Body of pancreas (tissue), 4 donors: ENCODE measurements at regions not wholly inside any gene's neighbourhood (a gene's known extent, or its start where the extent isn't known, plus 50 kb on each side); places are given as distances from the start of the nearest gene placed in this dataset.

Experiments used
- POLR2A ChIP-seq, 3 donors: fragments of 450-650 bp; IDR thresholded peaks; one replicate each; pipeline ENCODE4 v1.6.1; 2016; ENCODE audit warnings: antibody characterized with exemption in 3 of 3, mild to moderate bottlenecking in 2 of 3
- TF ChIP-seq, protein P1 (sequence below), 7 experiments: fragments of 450-650 bp in 4 of 7; fragments of 200-600 bp in 3 of 7; sonication (generic) in 3 of 7; IDR thresholded peaks; one replicate each; pipeline ENCODE4 v1.5.1; 2016 to 2019; ENCODE audit warnings: antibody characterized with exemption in 7 of 7

DNA sequence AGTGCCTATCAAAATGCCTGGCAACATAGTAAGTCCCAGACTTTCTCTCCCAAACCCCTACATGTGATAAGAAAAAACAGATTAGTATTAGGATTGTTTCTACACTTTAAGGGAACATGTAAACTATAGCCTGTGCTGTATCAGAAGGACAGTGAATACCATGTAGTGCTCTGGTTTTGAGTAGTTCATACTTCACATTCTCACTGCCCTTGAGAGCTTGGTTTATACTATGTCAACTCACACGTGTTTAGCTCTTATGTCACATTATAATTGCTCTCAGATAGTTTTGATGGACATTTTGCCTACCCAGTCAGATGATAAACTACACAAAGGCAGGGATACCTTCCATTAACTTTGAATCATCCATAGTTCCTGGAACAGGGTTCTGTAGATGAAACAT is 58.0 kb upstream of the PGRMC2 start:
- TF ChIP-seq, protein P1, sequence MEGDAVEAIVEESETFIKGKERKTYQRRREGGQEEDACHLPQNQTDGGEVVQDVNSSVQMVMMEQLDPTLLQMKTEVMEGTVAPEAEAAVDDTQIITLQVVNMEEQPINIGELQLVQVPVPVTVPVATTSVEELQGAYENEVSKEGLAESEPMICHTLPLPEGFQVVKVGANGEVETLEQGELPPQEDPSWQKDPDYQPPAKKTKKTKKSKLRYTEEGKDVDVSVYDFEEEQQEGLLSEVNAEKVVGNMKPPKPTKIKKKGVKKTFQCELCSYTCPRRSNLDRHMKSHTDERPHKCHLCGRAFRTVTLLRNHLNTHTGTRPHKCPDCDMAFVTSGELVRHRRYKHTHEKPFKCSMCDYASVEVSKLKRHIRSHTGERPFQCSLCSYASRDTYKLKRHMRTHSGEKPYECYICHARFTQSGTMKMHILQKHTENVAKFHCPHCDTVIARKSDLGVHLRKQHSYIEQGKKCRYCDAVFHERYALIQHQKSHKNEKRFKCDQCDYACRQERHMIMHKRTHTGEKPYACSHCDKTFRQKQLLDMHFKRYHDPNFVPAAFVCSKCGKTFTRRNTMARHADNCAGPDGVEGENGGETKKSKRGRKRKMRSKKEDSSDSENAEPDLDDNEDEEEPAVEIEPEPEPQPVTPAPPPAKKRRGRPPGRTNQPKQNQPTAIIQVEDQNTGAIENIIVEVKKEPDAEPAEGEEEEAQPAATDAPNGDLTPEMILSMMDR (IDR thresholded peaks at IDR 0.05), result no peak
- no peak for TF ChIP-seq POLR2A (IDR thresholded peaks at IDR 0.05)
